K562 (cell line): ENCODE measurements at regions not wholly inside any gene's neighbourhood (a gene's known extent, or its start where the extent isn't known, plus 50 kb on each side); places are given as distances from the start of the nearest gene placed in this dataset.
A peak's percentile ranks its signal among the peaks of the same experiment; 100 is the strongest.

Source experiments
- FOXA1 ChIP-seq: fragments of 450-650 bp; IDR thresholded peaks from 2 replicates; pipeline ENCODE4 v1.6.1; 2016; ENCODE audit warnings: mild to moderate bottlenecking, borderline replicate concordance
- HDAC6 ChIP-seq: IDR thresholded peaks from 2 replicates; pipeline ENCODE4 v1.6.1; 2012; ENCODE audit warnings: low read depth, mild to moderate bottlenecking, control low read depth, inconsistent platforms, low read length, moderate library complexity
- PCBP2 ChIP-seq: fragments of 200-400 bp; formaldehyde crosslinking; IDR thresholded peaks from 2 replicates; pipeline ENCODE4 v1.6.1; 2018; ENCODE audit warnings: low read length, low read depth, mild to moderate bottlenecking, moderate library complexity; ENCODE audit not compliant: poor library complexity, severe bottlenecking
- RFX7 ChIP-seq: fragments of 250-450 bp; sonication (Bioruptor Pico); IDR thresholded peaks from 2 replicates; pipeline ENCODE4 v1.5.1; 2021; ENCODE audit warnings: mild to moderate bottlenecking
- TEAD2 ChIP-seq: fragments of 450-650 bp; IDR thresholded peaks from 2 replicates; pipeline ENCODE4 v1.6.1; 2016; ENCODE audit warnings: missing genetic modification characterization, control low read depth, missing compliant biosample characterization
- TF ChIP-seq, protein P1 (sequence below): fragments of 250-450 bp; sonication (Bioruptor Pico); IDR thresholded peaks from 2 replicates; pipeline ENCODE4 v1.4.0; 2020; ENCODE audit warnings: mild to moderate bottlenecking
- TF ChIP-seq, protein P2 (sequence below): sonication (generic); formaldehyde crosslinking; IDR thresholded peaks from 2 replicates; pipeline ENCODE4 v1.9.0; 2022; ENCODE audit warnings: mild to moderate bottlenecking, missing genetic modification reagents
- TF ChIP-seq, protein P3 (sequence below), 2 experiments: fragments of 450-650 bp; IDR thresholded peaks; 2 replicates each; pipeline ENCODE4 v1.6.1; 2016
- TF ChIP-seq, protein P4 (sequence below): fragments of 450-650 bp; formaldehyde crosslinking; IDR thresholded peaks from 2 replicates; pipeline ENCODE4 v1.4.0; 2020; ENCODE audit warnings: mild to moderate bottlenecking, moderate library complexity
- TF ChIP-seq, protein P5 (sequence below), 2 experiments: fragments of 450-650 bp; IDR thresholded peaks; 2 replicates each; pipeline ENCODE4 v1.6.1; 2018; ENCODE audit warnings: mild to moderate bottlenecking in 2 of 2, low read depth in 1 of 2; ENCODE audit not compliant: partially characterized antibody in 2 of 2
- TF ChIP-seq, protein P6 (sequence below): fragments of 450-650 bp; formaldehyde crosslinking; IDR thresholded peaks from 2 replicates; pipeline ENCODE4 v1.4.0; 2022; ENCODE audit warnings: missing genetic modification characterization

DNA sequence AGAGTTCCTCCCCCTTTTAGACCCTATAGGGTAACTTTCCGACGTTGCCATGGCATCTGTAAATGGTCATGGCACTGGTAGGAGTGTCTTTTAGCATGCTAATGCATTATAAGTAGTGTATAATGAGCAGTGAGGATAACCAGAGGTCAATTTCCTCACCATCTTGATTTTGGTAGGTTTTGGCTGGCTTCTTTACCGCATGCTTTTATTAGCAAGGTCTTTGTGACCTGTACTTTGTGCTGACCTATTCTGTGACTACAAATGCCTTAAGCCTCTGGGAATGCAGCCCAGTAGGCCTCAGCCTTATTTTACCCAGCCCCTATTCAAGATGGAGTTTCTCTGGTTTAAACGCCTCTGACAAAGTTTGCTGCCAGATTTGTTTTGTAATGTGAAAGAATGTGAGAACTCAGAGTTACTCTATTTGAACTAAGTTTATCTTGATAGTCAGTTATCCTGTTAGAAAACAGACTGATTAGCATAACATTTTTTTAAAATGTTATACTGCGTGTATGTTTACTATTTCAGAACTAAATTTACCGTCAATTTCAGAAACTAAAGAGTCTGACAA, 111.3 kb upstream of the PRSS16 start (continued):
- no peak for TF ChIP-seq PCBP2
- TF ChIP-seq, protein P1, sequence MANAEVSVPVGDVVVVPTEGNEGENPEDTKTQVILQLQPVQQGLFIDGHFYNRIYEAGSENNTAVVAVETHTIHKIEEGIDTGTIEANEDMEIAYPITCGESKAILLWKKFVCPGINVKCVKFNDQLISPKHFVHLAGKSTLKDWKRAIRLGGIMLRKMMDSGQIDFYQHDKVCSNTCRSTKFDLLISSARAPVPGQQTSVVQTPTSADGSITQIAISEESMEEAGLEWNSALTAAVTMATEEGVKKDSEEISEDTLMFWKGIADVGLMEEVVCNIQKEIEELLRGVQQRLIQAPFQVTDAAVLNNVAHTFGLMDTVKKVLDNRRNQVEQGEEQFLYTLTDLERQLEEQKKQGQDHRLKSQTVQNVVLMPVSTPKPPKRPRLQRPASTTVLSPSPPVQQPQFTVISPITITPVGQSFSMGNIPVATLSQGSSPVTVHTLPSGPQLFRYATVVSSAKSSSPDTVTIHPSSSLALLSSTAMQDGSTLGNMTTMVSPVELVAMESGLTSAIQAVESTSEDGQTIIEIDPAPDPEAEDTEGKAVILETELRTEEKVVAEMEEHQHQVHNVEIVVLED (CRISPR knock-in tag) = peak; percentile 76
- TF ChIP-seq FOXA1 = no peak
- TF ChIP-seq HDAC6 = no peak
- TF ChIP-seq, protein P2, sequence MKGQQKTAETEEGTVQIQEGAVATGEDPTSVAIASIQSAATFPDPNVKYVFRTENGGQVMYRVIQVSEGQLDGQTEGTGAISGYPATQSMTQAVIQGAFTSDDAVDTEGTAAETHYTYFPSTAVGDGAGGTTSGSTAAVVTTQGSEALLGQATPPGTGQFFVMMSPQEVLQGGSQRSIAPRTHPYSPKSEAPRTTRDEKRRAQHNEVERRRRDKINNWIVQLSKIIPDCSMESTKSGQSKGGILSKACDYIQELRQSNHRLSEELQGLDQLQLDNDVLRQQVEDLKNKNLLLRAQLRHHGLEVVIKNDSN (CRISPR knock-in tag) = no peak
- peak; percentile 89 for TF ChIP-seq TEAD2
- TF ChIP-seq, protein P3, sequence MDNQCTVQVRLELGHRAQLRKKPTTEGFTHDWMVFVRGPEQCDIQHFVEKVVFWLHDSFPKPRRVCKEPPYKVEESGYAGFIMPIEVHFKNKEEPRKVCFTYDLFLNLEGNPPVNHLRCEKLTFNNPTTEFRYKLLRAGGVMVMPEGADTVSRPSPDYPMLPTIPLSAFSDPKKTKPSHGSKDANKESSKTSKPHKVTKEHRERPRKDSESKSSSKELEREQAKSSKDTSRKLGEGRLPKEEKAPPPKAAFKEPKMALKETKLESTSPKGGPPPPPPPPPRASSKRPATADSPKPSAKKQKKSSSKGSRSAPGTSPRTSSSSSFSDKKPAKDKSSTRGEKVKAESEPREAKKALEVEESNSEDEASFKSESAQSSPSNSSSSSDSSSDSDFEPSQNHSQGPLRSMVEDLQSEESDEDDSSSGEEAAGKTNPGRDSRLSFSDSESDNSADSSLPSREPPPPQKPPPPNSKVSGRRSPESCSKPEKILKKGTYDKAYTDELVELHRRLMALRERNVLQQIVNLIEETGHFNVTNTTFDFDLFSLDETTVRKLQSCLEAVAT (IDR thresholded peaks at IDR 0.05) = peak; percentile 80 to 82; a peak in 3 of 4 replicates
- TF ChIP-seq, protein P4, sequence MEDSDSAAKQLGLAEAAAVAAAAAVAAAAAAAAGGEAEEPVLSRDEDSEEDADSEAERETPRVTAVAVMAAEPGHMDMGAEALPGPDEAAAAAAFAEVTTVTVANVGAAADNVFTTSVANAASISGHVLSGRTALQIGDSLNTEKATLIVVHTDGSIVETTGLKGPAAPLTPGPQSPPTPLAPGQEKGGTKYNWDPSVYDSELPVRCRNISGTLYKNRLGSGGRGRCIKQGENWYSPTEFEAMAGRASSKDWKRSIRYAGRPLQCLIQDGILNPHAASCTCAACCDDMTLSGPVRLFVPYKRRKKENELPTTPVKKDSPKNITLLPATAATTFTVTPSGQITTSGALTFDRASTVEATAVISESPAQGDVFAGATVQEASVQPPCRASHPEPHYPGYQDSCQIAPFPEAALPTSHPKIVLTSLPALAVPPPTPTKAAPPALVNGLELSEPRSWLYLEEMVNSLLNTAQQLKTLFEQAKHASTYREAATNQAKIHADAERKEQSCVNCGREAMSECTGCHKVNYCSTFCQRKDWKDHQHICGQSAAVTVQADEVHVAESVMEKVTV (CRISPR knock-in tag) = peak; percentile 42; the same call in 1 of the 2 replicates
- TF ChIP-seq RFX7 (CRISPR knock-in tag) = peak; percentile 89; the same call in 1 of the 2 replicates
- TF ChIP-seq, protein P5, sequence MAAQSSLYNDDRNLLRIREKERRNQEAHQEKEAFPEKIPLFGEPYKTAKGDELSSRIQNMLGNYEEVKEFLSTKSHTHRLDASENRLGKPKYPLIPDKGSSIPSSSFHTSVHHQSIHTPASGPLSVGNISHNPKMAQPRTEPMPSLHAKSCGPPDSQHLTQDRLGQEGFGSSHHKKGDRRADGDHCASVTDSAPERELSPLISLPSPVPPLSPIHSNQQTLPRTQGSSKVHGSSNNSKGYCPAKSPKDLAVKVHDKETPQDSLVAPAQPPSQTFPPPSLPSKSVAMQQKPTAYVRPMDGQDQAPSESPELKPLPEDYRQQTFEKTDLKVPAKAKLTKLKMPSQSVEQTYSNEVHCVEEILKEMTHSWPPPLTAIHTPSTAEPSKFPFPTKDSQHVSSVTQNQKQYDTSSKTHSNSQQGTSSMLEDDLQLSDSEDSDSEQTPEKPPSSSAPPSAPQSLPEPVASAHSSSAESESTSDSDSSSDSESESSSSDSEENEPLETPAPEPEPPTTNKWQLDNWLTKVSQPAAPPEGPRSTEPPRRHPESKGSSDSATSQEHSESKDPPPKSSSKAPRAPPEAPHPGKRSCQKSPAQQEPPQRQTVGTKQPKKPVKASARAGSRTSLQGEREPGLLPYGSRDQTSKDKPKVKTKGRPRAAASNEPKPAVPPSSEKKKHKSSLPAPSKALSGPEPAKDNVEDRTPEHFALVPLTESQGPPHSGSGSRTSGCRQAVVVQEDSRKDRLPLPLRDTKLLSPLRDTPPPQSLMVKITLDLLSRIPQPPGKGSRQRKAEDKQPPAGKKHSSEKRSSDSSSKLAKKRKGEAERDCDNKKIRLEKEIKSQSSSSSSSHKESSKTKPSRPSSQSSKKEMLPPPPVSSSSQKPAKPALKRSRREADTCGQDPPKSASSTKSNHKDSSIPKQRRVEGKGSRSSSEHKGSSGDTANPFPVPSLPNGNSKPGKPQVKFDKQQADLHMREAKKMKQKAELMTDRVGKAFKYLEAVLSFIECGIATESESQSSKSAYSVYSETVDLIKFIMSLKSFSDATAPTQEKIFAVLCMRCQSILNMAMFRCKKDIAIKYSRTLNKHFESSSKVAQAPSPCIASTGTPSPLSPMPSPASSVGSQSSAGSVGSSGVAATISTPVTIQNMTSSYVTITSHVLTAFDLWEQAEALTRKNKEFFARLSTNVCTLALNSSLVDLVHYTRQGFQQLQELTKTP (IDR thresholded peaks at IDR 0.05; ENCODE audit: low read depth in 1 of 2, partially characterized antibody in 2 of 2) = peak; percentile 55 to 74
- TF ChIP-seq, protein P6, sequence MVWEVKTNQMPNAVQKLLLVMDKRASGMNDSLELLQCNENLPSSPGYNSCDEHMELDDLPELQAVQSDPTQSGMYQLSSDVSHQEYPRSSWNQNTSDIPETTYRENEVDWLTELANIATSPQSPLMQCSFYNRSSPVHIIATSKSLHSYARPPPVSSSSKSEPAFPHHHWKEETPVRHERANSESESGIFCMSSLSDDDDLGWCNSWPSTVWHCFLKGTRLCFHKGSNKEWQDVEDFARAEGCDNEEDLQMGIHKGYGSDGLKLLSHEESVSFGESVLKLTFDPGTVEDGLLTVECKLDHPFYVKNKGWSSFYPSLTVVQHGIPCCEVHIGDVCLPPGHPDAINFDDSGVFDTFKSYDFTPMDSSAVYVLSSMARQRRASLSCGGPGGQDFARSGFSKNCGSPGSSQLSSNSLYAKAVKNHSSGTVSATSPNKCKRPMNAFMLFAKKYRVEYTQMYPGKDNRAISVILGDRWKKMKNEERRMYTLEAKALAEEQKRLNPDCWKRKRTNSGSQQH (CRISPR knock-in tag) = peak; percentile 87
- TF ChIP-seq, all 486 proteins: peak for 192
